SKM-1 treated with dmso at 0.1 percent for 144 hours (cell line): ENCODE measurements at regions not wholly inside any gene's neighbourhood (a gene's known extent, or its start where the extent isn't known, plus 50 kb on each side); places are given as distances from the start of the nearest gene placed in this dataset.

ENCODE experiments used
- DNase-seq: peaks from one replicate; lab custom pipeline; 2025; ENCODE audit not compliant: unreplicated experiment; lab: John Stamatoyannopoulos, UW

DNA sequence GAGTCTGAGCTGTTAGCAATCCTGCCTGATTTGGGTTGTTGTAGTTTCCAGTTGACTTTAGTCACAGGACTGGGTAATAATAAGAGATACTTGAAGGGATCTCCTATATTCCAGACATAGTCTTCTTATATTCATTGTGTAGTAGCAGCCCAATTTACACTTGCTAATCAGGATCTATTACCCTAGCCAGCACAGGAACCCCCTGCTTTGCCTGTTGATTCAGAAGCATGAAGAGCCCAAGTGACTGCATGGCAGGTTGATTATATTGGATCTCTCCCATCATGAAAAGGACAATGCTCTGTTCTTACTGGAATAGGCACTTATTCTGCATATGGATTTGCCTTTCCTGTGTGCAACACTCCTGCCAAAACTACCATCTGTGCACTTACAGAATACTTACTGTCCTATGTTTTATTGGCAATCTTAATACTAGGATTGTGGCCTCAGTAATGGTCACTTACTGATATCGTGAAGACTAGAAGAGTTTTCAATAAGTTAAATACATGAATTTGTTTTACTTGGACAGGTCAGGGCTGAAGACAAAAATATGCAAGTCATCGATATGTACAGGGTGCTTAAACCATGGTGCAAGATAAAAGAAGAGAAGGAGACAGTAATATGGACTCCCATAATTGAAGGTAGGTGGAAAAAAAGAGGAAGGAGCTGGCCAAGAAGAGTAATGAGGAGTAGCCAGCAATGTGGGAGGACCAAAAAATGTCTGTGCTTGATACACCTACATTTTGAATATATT lies 304.1 kb downstream of the MCTP2 start:
- no peak for DNase-seq

DNA sequence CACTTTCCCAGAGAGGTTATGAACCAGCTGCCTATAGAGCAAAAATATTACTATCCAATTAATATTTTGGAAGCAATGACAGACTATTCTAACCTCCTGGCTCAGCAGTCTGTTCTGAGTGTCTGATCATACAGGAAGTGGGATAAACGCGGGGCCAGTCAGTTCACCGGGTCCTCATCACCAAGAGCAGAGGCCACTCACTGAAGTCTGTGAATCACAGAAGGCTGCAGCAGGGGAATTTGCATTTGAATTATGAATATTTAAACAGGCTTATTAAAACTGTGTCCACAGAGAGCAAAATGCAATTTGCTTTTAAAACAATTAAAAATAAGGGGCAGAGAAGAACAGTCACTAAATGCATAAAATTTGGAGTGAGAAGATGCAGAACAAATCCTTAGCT lies 305.2 kb downstream of the MCTP2 start:
- no peak for DNase-seq

DNA sequence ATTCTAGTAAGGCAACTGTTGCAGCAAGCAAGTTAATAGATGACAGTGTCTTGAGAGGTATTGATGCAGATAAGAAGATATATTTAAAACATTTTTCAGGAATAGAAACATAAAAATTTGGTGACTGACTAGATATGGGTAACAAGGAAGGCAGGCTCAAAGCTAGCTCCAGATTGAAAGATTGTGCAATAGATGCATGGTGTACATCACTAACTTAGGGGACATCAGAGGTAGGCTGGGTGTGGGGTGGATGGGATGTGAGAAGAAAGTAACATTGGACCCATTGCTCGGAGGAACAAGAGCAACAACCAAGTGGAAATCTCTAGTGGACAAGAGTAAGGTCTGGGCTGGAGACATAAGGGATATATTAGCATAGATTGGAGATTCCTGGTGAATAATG lies 306.9 kb downstream of the MCTP2 start:
- no peak for DNase-seq

DNA sequence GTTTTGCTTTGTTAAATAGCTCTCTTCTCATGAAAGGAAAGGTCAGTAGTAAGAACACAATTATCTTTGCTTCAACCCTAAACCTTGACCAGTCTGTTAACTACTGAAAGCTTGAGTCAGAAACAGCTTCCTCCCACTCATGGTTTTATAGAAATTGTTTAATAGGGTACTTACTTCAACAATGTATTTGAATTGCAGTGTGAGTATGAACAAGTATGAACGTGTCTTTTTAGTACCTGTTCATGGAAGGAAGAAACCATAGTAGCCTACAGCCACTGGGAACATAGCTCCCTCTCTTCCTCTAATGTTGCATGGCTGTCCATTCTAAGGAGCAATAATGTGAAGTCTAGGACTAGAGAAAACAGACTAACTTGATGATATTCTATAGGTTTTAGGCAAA lies 311.0 kb downstream of the MCTP2 start:
- DNase-seq, result no peak

DNA sequence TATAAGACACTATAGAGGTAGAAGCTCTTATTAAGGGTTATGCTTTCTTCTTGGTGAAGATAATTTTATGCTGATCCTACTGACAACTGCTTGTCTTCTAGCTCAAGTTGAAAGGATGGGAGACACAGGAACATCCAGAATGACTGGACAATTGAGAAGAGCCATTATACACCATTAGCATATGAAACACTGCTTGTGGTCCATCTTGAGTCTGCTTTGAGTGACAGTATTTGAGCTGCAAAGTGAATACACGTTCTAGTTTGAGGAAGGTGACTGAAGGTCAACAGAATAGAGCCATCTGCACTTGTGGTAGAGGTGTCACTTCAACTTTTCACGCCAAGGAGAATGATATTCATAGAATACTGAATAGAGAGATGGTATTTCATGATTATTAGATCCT lies 315.4 kb downstream of the MCTP2 start:
- no peak for DNase-seq

DNA sequence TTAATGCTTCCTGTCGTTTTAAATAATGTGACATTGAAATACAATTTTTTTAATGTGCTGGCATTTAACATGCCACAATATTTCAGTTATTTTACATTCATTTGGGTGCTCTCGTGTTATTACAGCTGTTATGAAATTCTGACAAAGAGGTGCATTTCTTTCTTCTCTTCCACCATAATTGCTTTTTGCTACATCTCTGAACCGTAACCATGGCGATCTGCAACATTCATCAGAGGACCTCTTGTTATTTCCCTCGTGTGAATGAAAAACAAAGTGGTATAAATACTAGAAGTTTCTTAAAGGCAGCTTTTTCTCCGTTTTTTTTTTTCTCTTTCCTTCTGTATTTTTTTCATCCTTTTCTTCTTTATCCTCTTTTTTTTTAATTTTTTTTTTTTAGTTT lies 316.4 kb downstream of the MCTP2 start:
- DNase-seq, result no peak

DNA sequence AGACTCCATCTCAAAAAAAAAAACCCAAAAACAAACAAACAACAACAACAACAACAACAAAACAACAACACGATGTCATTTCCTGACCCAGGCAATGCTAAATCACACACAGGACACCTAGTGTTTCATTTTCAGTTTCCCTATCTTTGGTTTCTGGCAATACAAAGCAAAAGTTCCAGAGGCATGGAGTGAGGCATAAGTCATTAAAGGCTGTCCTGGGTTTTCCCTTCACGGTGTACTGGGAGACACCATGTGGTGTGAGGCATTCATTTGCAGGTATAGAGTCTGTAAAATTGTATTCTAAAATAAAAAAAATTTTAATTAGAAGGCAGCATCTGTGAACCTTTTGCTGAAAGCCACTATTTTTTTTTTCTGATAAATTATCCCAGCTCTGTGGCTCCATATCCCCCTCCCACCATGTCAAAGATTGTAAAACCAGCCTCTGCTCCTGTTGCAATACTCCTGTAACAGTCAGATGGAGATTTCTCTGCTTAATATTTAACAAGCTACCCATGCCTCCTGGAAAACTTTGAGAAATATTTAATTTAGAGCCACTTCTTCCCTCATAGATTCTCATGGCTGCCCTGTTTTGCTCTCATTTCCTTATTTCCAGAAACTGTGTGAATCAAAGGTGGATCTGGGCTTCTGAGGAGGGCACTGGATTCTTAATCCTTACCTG lies 324.6 kb downstream of the MCTP2 start:
- no peak for DNase-seq

DNA sequence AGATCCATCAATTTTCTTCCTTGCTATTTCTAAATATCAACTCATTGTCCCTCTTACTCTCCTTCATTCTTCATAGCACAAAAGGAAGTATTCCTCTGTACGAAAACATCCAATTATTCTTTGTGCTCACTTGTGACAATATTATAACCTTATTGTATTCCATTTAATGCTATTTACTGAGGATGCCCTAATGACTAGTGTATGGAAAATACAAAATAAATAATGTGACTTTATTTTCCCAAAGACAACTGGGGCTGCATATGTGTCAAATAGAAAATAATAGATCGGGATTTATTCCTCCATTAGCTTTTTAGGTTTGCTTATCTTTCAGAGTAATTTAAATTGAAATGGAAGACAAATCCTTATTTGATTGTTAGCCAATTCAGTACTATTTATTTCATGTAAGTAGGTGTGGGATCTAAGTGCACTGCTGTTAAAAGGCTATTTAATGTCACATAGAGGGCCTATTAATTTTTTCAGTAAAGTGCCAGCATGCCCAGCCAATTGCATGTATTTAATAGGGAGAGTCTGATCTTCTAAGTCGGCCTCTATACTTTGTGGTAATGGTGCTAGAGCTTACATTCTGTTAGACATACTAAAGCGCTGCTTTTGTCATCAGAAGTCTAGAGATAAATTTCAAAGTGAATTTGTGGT lies 329.8 kb downstream of the MCTP2 start:
- DNase-seq, result no peak

DNA sequence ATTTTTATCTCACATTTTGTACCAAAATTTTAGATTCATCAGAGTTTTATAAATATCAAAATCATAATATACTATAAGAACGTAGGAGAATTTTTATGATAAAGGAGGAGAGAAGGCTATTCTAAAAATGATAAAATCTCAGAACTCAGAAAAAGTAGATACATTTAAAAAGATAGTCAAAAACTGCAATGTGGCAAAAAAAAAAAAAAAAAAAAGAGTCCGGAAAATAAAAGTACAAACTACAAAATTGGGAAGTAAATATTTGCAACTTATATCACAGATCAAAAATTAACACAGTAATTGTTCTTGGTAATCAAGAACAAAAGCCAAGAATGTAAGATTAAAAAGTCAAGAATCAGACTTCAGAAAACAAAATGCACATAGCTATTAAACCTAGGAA lies 332.1 kb downstream of the MCTP2 start:
- DNase-seq, result no peak

DNA sequence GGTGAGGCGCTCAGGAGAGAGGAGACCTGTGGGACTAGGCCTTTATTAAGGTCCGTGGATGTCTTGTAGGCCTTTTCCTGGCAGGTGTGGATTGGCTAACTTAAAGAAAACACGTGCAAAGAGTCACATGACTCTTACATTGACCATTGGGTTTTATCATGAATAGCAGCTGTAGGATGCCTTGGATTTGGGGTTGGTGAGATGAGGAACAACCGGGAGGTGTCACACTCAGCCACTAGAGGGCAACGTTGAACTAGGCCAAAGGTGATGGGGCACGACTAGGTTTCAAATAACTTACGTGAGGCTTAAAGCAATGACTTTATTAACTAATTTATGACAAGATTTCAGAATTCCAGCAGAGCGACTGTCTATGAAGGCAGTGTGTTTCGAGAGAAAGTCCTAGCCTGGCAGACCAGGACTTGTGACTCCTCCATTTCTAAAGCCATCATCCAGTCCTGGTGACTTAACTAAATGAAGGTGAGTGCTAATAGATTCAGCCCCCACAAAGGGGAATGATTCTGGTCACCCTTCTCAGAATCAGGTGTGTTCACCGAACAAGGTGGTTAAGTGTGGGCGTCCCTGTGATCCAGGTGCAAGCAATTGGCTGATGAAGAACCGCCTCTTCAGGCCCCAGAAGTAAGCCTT lies 345.6 kb downstream of the MCTP2 start:
- no peak for DNase-seq

DNA sequence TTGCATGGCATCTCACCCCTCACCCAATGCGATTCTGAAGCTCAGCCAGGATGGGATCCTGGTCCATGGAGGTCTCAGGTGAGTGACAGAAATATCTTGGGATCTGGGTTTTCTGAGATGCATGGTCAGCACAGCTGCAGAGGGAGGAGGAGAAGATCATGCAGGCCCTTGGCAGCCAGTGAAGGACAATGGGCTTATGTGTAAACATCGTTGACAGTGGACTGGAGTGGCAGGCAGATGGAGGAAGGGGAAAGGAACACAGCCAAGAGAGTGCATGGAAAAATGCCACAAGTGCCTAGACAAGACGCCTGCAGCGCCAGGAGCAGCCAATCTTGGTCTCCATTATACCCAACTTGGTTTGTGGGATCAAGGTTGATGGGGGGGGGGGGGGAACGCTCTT lies 347.9 kb downstream of the MCTP2 start:
- no peak for DNase-seq

DNA sequence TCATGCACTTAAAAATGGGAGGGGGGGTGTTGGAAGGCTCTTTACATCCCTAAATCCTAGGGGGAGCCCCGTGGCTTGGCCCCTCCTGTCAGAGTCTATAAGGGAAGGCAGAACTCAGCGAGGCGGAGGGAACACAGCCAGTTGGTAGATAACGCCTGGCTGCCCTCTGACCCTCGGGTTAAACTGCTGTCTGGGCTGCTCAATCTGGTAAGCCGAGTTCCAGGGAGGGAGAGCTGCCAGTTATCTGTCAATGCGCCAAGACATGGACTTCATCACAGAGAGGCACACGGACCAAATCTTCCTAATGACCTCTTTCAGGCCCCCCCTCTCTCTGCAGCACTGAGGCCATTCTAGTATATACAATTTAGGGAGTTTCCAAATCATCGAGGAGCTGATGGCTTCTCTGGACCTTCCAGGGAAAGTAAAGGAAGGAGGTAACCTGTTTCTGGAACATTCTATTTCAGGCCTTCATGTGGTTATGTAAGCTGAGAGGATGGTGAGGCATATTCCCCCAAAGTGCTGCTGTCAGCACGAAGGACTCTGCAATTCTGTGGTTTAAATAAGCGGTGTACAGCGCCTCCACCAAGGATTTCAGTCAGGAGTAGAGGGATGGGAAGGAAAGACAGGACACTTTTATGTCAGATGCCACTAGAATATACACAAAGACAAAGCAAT lies 349.0 kb downstream of the MCTP2 start:
- DNase-seq, result no peak

DNA sequence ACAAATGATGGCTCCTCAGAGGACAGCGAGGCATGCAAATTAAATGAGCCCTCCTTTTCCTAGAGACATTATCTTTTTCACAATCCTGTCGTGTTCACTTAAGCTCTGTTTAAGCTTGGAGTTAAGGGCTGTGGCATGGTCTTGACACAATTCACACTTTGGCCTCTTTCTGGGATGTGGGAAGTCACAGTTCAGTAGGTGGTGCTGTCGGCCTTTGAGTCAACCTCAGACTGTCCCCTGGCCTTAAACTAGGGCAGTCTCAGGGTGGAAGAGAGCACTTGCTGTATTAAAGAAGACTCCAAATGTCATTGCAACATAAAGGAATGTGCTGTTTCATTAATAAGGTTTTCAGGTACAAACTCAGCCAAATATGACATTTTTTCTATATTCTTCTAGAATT lies 351.0 kb downstream of the MCTP2 start:
- DNase-seq, result no peak

DNA sequence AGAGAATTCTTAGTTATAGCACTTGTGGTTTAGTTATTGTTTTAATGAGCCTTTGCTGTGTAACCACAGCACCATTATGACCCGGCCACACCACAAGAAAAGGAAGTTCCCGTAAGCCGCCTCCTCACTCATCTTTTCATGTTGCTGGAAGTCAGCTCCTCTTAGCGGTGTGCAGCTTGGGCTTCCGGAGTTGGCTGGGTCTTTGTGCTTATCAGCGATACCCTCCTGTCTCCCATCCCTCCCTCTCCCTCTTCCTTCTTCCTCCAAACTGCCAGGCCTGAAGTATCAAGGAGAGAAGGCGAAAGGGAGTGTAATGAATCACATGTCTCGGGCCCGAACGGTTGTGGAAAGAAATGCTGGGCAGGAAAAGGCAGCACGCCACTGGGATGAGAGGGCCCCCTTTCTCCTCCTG lies 353.5 kb downstream of the MCTP2 start:
- peak; percentile 18 for DNase-seq

DNA sequence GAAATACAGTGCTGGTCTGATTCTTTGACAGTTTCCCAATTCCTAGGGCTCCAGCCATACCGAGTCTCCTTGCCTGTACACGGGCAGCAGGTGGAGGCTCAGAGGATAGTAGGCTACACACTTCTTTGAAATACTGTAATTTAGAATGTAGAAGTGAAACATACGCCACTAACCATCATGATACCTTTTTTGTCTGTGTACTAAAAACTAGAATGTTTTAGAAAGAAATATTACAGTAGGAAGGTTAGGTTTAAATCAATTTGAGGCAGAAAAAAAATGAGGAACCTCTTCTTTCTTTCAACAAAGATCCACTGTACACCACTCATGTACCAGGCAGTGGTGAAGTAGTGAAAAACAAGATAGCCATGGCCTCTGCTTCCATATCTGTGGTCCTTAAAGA lies 354.7 kb downstream of the MCTP2 start:
- no peak for DNase-seq

DNA sequence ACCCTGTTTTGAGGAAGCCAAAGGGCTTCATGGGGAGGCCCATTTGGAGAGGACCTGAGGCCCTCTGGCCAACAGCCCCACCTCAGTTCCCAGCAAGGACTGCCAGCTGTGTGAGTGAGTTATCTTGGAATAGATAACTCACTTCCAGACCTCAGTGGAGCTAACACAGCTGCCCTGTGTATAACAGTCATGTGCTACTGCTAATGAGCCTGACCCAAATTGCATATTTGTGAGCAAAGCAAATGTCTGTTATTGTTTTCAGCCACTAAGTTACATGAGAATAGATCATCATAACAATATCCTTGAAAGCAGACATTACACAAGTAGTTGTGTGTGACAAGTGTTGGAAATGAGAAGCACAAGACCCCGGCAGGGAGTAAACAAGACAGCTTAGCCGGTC lies 355.8 kb downstream of the MCTP2 start:
- no peak for DNase-seq

DNA sequence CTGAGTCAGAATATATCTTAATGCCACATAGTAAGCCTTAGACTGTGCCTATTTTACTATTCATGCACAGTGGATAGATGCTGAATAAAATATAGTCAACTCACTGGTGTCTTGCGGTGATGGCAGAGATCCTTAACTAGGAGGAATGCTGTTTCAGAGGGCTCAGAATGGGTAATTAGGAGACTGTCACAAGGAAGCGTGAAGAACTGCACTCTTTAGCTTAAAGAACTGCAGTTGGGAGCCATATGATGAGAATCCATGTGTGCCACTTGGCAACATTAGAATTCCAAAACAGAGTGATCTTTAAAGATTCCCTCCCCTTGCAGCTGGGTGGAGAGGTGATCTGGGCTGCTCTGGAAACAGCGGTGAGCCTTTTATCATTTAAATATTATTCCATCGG lies 357.6 kb downstream of the MCTP2 start:
- no peak for DNase-seq

DNA sequence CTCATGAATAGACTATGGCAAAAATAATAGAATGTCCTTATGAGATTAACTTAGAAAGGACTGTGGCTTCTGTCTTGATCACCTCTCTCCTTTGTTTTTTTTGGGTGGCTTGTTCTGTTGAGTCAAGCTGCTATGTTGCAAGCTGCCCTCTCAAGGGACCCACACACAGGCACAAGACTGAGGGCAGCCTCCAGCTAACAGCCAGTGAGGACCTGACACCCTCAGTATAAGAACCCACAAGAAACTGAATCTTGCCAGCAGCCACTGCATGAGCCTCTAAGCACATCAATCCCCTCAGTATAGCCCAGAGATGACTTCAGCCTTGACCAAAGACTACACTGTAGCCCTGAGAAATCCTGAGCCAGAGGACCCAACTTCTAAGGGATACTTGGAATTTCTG lies 361.1 kb downstream of the MCTP2 start:
- no peak for DNase-seq

DNA sequence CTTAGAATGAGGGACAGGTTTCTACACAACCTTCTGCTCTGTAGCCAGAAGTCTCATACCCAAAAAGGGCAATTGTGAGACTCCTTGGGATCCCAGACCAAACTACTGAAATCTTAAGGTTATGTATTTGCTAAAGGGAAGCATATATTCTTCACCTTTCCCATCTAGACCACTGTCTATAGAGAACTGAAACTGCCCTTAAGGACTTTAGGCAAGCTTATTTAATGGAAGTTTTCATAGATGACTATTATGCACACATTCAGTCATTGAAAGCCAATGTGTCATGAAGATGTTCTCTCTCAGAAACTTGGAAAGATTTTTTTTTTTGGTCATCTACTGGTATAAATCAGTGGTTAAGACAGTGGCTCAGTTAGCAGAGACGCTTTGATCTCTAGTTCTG lies 365.3 kb downstream of the MCTP2 start:
- DNase-seq, result no peak

DNA sequence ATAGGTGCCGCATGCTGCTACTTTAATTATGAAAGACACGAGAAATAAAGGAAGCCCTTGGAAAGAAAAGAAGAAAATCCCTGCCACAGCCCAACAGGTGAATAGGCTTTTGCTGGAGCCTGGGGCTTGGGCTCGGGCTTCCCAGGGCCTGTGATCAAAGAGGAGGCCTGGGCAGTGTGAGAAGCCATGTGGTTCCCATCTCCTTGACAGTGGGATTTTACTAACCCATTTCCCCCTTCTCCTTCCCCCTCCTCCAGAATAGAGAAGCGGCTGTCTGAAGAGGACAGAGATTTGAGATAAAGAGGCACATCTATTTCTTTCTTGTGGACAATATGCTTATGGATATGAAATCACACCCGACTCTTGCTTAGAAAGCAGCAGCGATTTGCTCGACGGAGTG lies 369.1 kb downstream of the MCTP2 start:
- DNase-seq, result no peak

DNA sequence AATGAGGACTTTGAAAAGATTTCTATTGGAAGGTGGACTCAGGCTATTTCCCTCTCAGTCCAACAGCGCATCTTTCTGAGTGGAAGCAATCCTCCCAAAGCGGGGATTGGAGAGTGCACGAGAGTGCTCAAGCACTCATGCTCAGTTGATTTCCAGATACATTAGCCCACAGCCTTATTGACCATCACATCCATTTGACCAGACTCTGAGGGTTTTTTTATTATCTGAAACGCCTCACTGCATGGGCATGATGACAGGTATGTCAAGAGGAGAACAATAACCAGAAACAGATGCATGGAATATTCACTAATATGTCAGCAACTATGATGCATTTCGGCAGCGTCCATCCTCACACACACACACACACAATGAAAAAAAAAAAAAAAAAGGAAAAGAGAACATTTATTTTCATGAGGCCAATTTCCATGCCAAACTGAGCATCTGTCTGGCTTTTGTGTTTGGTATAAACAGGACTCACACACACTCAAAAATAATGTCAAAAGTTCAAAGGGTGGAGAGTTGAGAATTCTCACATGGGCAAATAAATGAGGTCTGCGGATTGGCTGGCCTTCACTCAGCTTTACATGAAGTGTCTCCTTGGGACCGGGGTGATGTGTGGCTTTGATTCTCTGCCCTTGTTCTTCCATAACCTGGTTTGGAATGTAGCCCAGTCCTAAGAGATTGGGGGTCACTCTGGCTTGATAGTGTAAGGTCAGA lies 371.6 kb downstream of the MCTP2 start:
- no peak for DNase-seq
